ENCODE measurements at regions not wholly inside any gene's neighbourhood (a gene's known extent, or its start where the extent isn't known, plus 50 kb on each side); places are given as distances from the start of the nearest gene placed in this dataset.
A peak's percentile ranks its signal among the peaks of the same experiment; 100 is the strongest.

DNA sequence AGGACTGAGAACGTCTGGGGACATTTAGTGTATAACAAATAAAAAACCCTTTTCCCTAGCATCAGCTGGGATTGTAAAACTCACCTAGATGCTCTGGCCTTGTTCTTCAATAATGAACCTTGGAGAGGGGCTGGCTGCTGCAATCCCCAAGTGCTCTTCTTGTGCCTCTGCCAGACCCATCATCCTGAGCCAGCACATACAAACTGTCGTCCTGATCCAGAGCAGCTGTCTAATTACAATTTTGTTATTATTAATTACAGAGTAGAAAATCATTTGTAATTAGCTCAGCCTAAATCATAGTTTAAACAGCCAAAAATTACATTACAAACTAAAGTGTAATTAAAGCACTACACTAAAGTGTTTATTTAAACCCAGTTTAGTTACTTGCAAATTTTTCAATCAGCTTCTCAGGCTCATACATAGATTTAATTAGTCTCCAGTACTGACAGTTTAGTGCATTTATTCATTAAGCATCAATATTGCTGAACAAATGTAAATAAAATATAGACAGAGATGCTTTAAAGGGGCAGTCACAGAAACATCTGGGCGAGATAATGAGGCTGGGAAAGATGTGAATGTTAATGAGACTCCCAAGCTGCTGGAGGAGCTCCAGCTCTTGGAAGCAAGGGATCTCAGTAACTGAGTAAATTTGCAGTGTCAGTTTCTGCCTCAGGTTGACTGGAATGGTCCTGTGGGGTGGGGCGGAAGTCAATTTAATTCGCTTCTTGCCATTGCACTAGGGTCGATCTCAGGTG is 632.3 kb upstream of the TLE4 start:
- Histone ChIP-seq H3K27me3 (ENCODE audit: control insufficient read depth, insufficient read depth, low read length) (no peaks in the 10 kb centered on the region), H3K4me3 (ENCODE audit: low read depth, low read length) (no peak overlapping the region), H3K36me3 (ENCODE audit: control insufficient read depth, insufficient read depth, low read length) (no peaks in the 10 kb centered on the region)
- DNase-seq (ENCODE audit: low read depth), result no peak
- TF ChIP-seq, protein P1, sequence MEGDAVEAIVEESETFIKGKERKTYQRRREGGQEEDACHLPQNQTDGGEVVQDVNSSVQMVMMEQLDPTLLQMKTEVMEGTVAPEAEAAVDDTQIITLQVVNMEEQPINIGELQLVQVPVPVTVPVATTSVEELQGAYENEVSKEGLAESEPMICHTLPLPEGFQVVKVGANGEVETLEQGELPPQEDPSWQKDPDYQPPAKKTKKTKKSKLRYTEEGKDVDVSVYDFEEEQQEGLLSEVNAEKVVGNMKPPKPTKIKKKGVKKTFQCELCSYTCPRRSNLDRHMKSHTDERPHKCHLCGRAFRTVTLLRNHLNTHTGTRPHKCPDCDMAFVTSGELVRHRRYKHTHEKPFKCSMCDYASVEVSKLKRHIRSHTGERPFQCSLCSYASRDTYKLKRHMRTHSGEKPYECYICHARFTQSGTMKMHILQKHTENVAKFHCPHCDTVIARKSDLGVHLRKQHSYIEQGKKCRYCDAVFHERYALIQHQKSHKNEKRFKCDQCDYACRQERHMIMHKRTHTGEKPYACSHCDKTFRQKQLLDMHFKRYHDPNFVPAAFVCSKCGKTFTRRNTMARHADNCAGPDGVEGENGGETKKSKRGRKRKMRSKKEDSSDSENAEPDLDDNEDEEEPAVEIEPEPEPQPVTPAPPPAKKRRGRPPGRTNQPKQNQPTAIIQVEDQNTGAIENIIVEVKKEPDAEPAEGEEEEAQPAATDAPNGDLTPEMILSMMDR (IDR thresholded peaks at IDR 0.05; ENCODE audit: insufficient read depth, low read length, poor library complexity, severe bottlenecking), result no peak

DNA sequence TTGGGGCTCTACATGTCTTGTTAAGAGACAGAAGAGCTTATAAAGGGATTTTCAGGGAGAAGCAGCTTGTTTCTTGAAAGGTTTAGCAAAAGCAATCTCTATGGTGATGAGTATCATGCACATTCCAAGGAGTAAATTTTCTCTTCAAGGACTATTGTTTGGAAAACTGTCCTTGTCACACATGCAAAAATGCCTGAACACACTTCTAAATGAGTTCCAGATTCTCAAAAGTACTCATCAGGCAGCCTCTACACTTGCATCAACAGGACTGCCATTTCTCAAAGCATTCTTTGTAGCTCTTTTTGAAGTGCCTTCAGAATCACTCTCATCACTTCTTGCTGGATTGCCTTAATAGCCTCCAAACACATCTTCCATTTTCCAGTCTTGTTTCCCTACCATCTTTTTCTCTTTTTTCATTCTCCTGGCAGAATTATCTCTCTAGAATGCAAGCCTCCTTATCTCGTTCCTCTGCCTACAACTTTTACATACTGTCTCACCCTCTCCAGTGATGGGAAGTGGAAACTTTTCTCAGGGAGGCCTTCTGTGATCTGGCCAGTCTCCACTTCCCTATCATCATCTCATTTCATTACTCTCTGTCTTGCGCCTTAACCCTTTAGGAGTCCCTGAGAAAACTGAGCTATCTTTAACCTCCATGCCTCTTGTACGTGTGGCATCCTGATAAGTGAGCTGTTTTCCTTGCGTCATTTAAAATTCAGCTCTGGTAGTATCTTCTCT is 631.5 kb upstream of the TLE4 start:
- no peaks in the 10 kb centered on the region for H3K27me3 ChIP-seq (ENCODE audit: control insufficient read depth, insufficient read depth, low read length)
- no peak overlapping the region for H3K4me3 ChIP-seq (ENCODE audit: low read depth, low read length)
- TF ChIP-seq, protein P1 (IDR thresholded peaks at IDR 0.05; ENCODE audit: insufficient read depth, low read length, poor library complexity, severe bottlenecking), result no peak
- no peak for DNase-seq (ENCODE audit: low read depth)
- no peaks in the 10 kb centered on the region for H3K36me3 ChIP-seq (ENCODE audit: control insufficient read depth, insufficient read depth, low read length)

DNA sequence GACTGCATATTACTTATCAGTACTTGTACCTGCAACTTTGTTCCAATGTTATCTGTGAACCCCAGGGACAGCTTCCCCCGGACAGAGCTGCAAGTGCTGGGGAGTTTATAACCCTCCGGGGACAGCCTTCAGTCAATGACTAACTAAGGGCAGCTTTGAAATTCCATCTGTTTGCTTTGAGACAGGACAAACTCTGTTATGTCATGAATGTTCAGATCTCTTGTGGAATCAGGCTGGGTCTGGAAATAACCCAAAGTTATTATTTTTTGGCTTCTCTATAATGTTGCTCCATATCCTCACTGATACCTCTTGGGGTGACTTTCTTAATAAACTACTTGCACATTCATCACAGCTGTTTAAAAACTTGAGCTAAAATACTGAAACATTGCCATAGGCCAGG is 617.5 kb upstream of the TLE4 start:
- H3K4me3 ChIP-seq (ENCODE audit: low read depth, low read length), result no peak overlapping the region
- TF ChIP-seq, protein P1 (IDR thresholded peaks at IDR 0.05; ENCODE audit: insufficient read depth, low read length, poor library complexity, severe bottlenecking), result no peak
- H3K36me3 ChIP-seq (ENCODE audit: control insufficient read depth, insufficient read depth, low read length), result no peaks in the 10 kb centered on the region
- no peaks in the 10 kb centered on the region for H3K27me3 ChIP-seq (ENCODE audit: control insufficient read depth, insufficient read depth, low read length)
- no peak for DNase-seq (ENCODE audit: low read depth)

DNA sequence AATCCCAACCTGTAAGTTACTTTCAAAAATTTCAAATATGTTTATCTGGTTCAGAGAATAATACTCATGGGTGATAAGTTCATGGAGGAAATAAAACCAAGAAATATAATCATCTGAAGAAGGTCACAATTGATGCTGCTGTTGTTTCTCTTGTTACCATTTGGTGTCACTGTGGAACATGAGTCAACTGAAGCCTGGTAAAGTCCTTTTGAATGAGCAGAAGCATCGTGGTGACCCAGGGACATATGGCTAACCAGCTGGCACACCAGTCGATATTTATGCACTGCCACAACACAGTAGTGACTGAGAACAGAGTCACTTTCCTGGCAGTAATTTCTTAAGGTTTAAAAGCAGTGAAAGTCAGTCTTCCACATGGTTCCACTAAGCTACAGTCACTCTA is 612.9 kb upstream of the TLE4 start:
- no peaks in the 10 kb centered on the region for H3K27me3 ChIP-seq (ENCODE audit: control insufficient read depth, insufficient read depth, low read length)
- no peak overlapping the region for H3K4me3 ChIP-seq (ENCODE audit: low read depth, low read length)
- TF ChIP-seq, protein P1 (IDR thresholded peaks at IDR 0.05; ENCODE audit: insufficient read depth, low read length, poor library complexity, severe bottlenecking), result peak; percentile 5
- no peak for DNase-seq (ENCODE audit: low read depth)
- H3K36me3 ChIP-seq (ENCODE audit: control insufficient read depth, insufficient read depth, low read length), result no peaks in the 10 kb centered on the region

DNA sequence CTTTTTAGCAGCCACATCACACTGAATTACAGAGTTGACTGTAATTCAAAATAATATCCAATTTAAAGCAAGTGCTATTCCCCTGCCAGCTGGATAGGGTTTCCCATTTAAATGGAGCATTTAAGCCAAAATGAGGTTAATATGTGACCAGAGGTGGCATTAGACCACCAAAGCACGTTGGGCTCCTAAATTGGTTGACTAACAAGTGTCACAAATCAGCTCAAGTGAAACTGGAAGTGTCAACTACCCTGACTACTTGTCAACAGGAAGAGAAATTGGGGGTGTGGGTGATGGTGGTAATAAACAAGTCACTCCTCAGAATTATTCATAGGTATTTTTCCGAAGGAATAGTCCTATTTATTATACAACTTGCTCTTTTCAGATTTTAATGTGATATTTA is 609.6 kb upstream of the TLE4 start:
- TF ChIP-seq, protein P1 (IDR thresholded peaks at IDR 0.05; ENCODE audit: insufficient read depth, low read length, poor library complexity, severe bottlenecking), result no peak
- Histone ChIP-seq H3K36me3 (ENCODE audit: control insufficient read depth, insufficient read depth, low read length) (no peaks in the 10 kb centered on the region), H3K27me3 (ENCODE audit: control insufficient read depth, insufficient read depth, low read length) (no peaks in the 10 kb centered on the region), H3K4me3 (ENCODE audit: low read depth, low read length) (no peak overlapping the region)
- DNase-seq (ENCODE audit: low read depth), result no peak
